Mucosa of descending colon (tissue), 3 donors: ENCODE measurements at regions not wholly inside any gene's neighbourhood (a gene's known extent, or its start where the extent isn't known, plus 50 kb on each side); places are given as distances from the start of the nearest gene placed in this dataset.

Source experiments
- ATAC-seq: fragments of 200-7000 bp; cut with Tn5 transposase; one replicate; pipeline ENCODE4 v1.9.1; 2020; ENCODE audit warnings: mild to moderate bottlenecking, moderate library complexity
- DNase-seq, 3 donors: peaks; one replicate each; pipeline ENCODE4 v3.0.0-alpha.2; 2020
- H3K36me3 ChIP-seq: fragments of 200-600 bp; one replicate; pipeline ENCODE4 v1.8.0; 2021; ENCODE audit warnings: low read depth, mild to moderate bottlenecking
- H3K4me1 ChIP-seq: fragments of 200-600 bp; one replicate; pipeline ENCODE4 v1.8.0; 2021; ENCODE audit warnings: low read depth, mild to moderate bottlenecking
- H3K4me3 ChIP-seq: fragments of 200-600 bp; one replicate; pipeline ENCODE4 v1.8.0; 2021; ENCODE audit warnings: mild to moderate bottlenecking
- H3K9me3 ChIP-seq: fragments of 200-600 bp; one replicate; pipeline ENCODE4 v1.8.0; 2021; ENCODE audit warnings: mild to moderate bottlenecking
- intact Hi-C, 2 donors: fragments of 100-400 bp; cut with DNase I in 1 of 2; cut with micrococcal nuclease in 1 of 2; formaldehyde crosslinking; loops; one replicate each; pipeline versions ENCODE4 v1.11.0 to v1.11.1; 2022; cut with DNase I, micrococcal nuclease
- TF ChIP-seq, protein P1 (sequence below): fragments of 200-600 bp; IDR thresholded peaks from one replicate; pipeline ENCODE4 v1.8.0; 2022; ENCODE audit warnings: antibody characterized with exemption, mild to moderate bottlenecking
- donor health status: DM: no; HTN: no; CAD: no; lungs with moderate emphysema.
- donor health status: DM: no; HTN: no; CAD: no.
- donor health status: DM: no; HTN: yes; CAD: no.

DNA sequence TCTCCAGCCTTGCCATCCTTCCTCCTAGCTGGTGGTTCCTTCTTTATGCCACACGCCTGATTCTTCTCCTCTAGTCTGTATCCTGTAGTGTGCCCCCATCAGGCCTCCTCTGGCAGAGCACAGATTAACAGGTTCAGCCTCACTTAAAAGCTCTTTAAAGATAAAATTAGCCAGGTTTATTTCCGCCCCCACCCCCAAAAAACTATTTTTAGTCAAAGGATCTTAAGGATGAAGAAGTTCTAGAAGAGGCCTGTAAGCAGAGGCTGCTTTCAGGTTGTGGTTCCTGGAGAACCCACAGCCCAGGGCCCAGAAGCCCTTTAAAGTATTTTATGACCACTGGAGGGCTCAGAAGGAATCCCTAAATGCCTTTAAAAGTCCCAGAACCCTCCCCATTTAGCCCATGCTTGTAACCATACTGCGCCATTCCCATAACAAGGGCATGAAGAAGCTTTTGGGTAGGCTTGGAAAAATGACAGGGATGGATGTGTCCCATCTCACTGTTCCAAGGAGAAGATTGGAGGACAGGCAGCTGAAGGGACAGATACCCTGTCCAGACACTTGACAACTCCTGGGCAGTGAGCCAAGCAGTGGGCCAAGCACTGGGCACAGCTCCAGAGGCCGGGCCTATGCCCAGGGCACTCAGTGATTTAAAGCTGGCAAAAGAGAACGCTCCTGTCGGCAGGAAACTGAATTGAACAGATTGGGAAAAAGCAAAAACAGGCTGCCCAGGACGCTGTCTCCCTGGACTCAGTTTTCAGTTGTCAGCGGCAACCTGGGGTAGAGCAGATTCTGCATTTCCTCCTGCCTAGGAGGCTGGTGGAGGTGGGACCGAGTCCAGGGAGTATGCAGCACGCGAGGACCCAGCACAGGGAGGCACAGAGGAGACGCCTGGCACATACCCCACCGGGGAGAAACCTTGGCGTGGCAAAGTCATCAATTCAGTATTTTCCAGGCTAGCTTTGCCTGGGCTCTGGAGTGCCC, 106.3 kb upstream of the SSBP2 start:
- ATAC-seq (peak; percentile 41), DNase-seq (peak; percentile 36 to 55 (median 52))
- TF ChIP-seq, protein P1, sequence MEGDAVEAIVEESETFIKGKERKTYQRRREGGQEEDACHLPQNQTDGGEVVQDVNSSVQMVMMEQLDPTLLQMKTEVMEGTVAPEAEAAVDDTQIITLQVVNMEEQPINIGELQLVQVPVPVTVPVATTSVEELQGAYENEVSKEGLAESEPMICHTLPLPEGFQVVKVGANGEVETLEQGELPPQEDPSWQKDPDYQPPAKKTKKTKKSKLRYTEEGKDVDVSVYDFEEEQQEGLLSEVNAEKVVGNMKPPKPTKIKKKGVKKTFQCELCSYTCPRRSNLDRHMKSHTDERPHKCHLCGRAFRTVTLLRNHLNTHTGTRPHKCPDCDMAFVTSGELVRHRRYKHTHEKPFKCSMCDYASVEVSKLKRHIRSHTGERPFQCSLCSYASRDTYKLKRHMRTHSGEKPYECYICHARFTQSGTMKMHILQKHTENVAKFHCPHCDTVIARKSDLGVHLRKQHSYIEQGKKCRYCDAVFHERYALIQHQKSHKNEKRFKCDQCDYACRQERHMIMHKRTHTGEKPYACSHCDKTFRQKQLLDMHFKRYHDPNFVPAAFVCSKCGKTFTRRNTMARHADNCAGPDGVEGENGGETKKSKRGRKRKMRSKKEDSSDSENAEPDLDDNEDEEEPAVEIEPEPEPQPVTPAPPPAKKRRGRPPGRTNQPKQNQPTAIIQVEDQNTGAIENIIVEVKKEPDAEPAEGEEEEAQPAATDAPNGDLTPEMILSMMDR, result no peak
- H3K4me3 ChIP-seq, result no peak overlapping the region
- no peaks in the 10 kb centered on the region for H3K4me1 ChIP-seq
- H3K9me3 ChIP-seq, result no peaks in the 10 kb centered on the region
- intact Hi-C loops, result loop anchor here (10.0 kb wide), 3 partner anchors 308 to 352 kb away; no protein-coding TSS in a partner anchor
- no peaks in the 10 kb centered on the region for H3K36me3 ChIP-seq

DNA sequence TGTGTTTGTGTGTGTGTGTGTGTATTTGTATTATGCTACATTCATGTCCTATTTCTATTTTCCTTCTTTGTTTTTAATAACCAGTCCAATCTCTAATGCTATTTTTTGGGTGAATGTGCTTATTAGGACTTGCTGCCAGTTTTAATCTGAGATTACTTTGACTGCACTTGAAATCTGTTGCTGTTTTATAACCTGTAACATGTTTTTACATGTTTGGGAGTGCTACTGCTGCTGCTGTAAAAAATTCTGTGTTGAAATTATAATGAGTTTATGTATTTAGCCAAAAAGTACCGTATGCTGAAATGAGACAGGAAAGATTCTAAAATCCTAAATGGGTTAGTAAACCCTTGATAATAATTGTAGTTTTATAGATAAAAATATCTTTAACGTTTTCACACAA, 104.7 kb upstream of the SSBP2 start:
- DNase-seq (no peak), ATAC-seq (no peak)
- Histone ChIP-seq H3K9me3 (no peaks in the 10 kb centered on the region), H3K4me1 (peaks cover 7% of the 10 kb centered on the region), H3K4me3 (no peak overlapping the region), H3K36me3 (no peaks in the 10 kb centered on the region)
- intact Hi-C loops, result loop anchor here (10.0 kb wide), 3 partner anchors 309 to 351 kb away; no protein-coding TSS in a partner anchor
- TF ChIP-seq, protein P1, result no peak

DNA sequence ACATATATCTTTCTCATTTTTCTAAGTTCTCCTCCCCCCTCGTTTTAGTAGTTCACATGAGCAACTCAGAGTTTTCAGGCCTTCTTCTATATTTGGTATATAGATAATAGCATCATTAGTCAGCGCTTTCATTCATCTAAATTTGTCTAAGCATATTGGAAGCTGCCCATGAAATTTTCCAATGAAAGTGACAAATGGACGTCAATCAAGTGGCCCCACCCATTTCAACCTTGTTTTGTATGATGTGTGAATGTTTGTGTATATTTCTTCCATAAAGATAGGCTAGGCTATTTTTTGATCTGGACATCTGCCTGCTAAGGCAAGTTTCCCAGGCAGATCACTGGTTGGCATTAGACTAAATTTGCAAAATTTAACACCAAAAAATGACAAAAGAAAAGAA, 104.0 kb upstream of the SSBP2 start:
- ATAC-seq, result no peak

DNA sequence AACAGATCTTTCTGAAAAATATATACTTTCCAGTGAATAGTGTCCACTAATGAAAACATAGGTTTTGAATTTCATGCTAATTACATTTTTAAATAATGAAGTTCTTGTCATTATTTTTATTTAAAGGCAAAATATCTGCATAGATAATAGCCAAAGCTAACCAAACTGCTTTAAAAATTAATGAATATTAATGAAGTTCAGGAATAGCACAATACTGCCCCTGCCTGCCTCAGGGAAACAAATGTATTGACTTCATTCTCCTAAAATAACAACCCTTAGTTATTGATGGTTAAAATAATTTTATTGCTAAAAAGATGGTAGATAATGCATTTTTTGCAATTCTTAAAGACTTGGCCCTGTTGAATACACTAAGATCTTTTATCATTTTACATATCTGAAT, 103.6 kb upstream of the SSBP2 start:
- Histone ChIP-seq H3K4me1 (peaks cover 13% of the 10 kb centered on the region), H3K4me3 (no peak overlapping the region), H3K9me3 (no peaks in the 10 kb centered on the region), H3K36me3 (no peaks in the 10 kb centered on the region)
- no peak for DNase-seq
- TF ChIP-seq, protein P1, result no peak
- intact Hi-C loops, result loop anchor here (5.0 to 10.0 kb wide), 4 partner anchors 102 to 350 kb away; partner anchors contain the start of gene SSBP2 (in 1 of the 2)
- no peak for ATAC-seq

More for the DNA sequence above, 104.0 kb upstream of the SSBP2 start:
- Histone ChIP-seq H3K36me3 (no peaks in the 10 kb centered on the region), H3K4me1 (peaks cover 13% of the 10 kb centered on the region), H3K4me3 (no peak overlapping the region), H3K9me3 (no peaks in the 10 kb centered on the region)
- TF ChIP-seq, protein P1, result no peak
- DNase-seq, result no peak
- intact Hi-C loops, result loop anchor here (5.0 to 10.0 kb wide), 4 partner anchors 103 to 350 kb away; partner anchors contain the start of gene SSBP2 (in 1 of the 2)

DNA sequence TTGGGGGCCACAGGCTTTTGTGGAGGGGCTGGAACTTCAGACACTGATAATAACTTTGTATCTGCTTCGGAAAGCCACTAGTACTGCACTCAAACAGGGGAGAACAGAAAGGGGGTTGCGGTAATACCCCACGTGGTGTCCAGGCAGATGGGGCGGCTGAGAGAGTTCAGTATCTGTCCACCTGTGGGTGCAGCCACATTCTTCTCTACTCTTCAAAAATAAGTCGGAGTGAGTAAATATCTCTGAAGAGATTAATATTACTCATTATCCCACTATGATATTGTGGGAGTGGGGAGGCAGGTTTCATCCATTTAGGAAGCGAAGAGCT, 102.1 kb upstream of the SSBP2 start:
- no peaks in the 10 kb centered on the region for H3K36me3 ChIP-seq
- no peak overlapping the region for H3K4me3 ChIP-seq
- TF ChIP-seq, protein P1, result no peak
- peaks cover 20% of the 10 kb centered on the region for H3K4me1 ChIP-seq
- ATAC-seq, result no peak
- intact Hi-C loops, result loop anchor here (5.0 to 10.0 kb wide), 4 partner anchors 101 to 348 kb away; partner anchors contain the start of gene SSBP2 (in 1 of the 2)
- DNase-seq, result peak in 1 of 3 donors; percentile 27
- H3K9me3 ChIP-seq, result no peaks in the 10 kb centered on the region
